SK-N-SH (cell line): ENCODE measurements at regions not wholly inside any gene's neighbourhood (a gene's known extent, or its start where the extent isn't known, plus 50 kb on each side); places are given as distances from the start of the nearest gene placed in this dataset.
"Not testable (repeated sequence)": the region's sequence is repeated elsewhere in the genome, so short reads cannot be mapped to it uniquely, and the experiment has no call there.

Source experiments
- CTCF ChIA-PET: fragments of 300-600, 350-600 bp; formaldehyde crosslinking; extraction: SDS; loops from one replicate; lab custom pipeline; 2021; lab: Yijun Ruan, JAX
- POLR2A ChIA-PET: fragments of 350-600 bp; sonication (Branson Sonifier 250); formaldehyde crosslinking; extraction: SDS; loops from one replicate; lab custom pipeline; 2020; ENCODE audit warnings: antibody characterized with exemption, inconsistent platforms; lab: Yijun Ruan, JAX
- DNase-seq: peaks from one replicate; pipeline ENCODE4 v3.0.0; 2012
- H2AFZ ChIP-seq: fragments of 200-600 bp; sonication (generic); 2 replicates; pipeline ENCODE4 v1.8.1; 2016; ENCODE audit warnings: antibody characterized with exemption, mild to moderate bottlenecking, low read depth
- H3F3A ChIP-seq: fragments of 200-600 bp; sonication (generic); replicated peaks from 2 replicates; pipeline ENCODE3; 2016; ENCODE audit warnings: antibody characterized with exemption, mild to moderate bottlenecking; ENCODE audit not compliant: insufficient read depth
- H3K27ac ChIP-seq, 2 experiments: fragments of 200-500 bp in 1 of 2; fragments of 200-600 bp in 1 of 2; sonication (Bioruptor generic) in 1 of 2; sonication (generic), shearing (Covaris generic) in 1 of 2; 2 replicates each; pipeline versions ENCODE4 v1.5.1 to v1.6.1; 2014 to 2016; ENCODE audit warnings: low read depth in 2 of 2, inconsistent platforms in 1 of 2, low read length in 1 of 2, mild to moderate bottlenecking in 1 of 2, mixed read lengths in 1 of 2
- H3K27me3 ChIP-seq: fragments of 200-600 bp; sonication (generic), shearing (Covaris generic); 2 replicates; pipeline ENCODE4 v1.6.1; 2016; ENCODE audit warnings: mixed run types; ENCODE audit not compliant: insufficient read depth
- H3K36me3 ChIP-seq, 2 experiments: fragments of 200-500 bp in 1 of 2; fragments of 200-600 bp in 1 of 2; sonication (Bioruptor generic) in 1 of 2; sonication (generic) in 1 of 2; replicated peaks in 1 of 2; 2 replicates each; pipeline versions ENCODE3 to v1.5.1; 2014 to 2016; ENCODE audit warnings: low read length in 1 of 2, mild to moderate bottlenecking in 1 of 2; ENCODE audit not compliant: insufficient read depth in 2 of 2, control insufficient read depth in 1 of 2
- H3K4me1 ChIP-seq, 2 experiments: fragments of 200-500 bp in 1 of 2; fragments of 200-600 bp in 1 of 2; sonication (Bioruptor generic) in 1 of 2; sonication (generic), shearing (Covaris generic) in 1 of 2; 2 replicates each; pipeline versions ENCODE4 v1.5.1 to v1.6.1; 2014 to 2016; ENCODE audit warnings: low read depth in 1 of 2, low read length in 1 of 2, mixed run types in 1 of 2; ENCODE audit not compliant: insufficient read depth in 2 of 2, control insufficient read depth in 1 of 2
- H3K4me2 ChIP-seq: fragments of 200-600 bp; sonication (generic), shearing (Covaris generic); 2 replicates; pipeline ENCODE4 v1.6.1; 2017; ENCODE audit warnings: mixed run types
- H3K4me3 ChIP-seq, 2 experiments: fragments of 200-500 bp in 1 of 2; fragments of 200-600 bp in 1 of 2; sonication (Bioruptor generic) in 1 of 2; sonication (generic), shearing (Covaris generic) in 1 of 2; 2 replicates each; pipeline versions ENCODE4 v1.5.1 to v1.8.1; 2014 to 2016; ENCODE audit warnings: low read depth in 2 of 2, inconsistent platforms in 1 of 2, low read length in 1 of 2, mild to moderate bottlenecking in 1 of 2, mixed read lengths in 1 of 2, moderate library complexity in 1 of 2
- H3K79me2 ChIP-seq: fragments of 200-600 bp; sonication (generic); 2 replicates; pipeline ENCODE4 v1.8.1; 2017; ENCODE audit warnings: mild to moderate bottlenecking; ENCODE audit not compliant: insufficient read depth
- H3K9ac ChIP-seq: fragments of 200-600 bp; sonication (generic); 2 replicates; pipeline ENCODE4 v1.6.1; 2017; ENCODE audit warnings: mixed run types
- H3K9me2 ChIP-seq: fragments of 200-600 bp; sonication (generic); 2 replicates; pipeline ENCODE4 v1.6.1; 2017; ENCODE audit warnings: mixed run types
- H3K9me3 ChIP-seq: fragments of 200-600 bp; sonication (generic); 2 replicates; pipeline ENCODE4 v1.6.1; 2017; ENCODE audit warnings: mixed run types, mild to moderate bottlenecking, moderate library complexity
- H4K20me1 ChIP-seq: fragments of 200-600 bp; sonication (generic); 2 replicates; pipeline ENCODE4 v1.6.1; 2017; ENCODE audit warnings: mild to moderate bottlenecking, mixed run types; ENCODE audit not compliant: insufficient read depth
- CHD2 ChIP-seq: fragments of 150-350 bp; IDR thresholded peaks from 2 replicates; pipeline ENCODE4 v1.6.1; 2018; ENCODE audit warnings: low read length; ENCODE audit not compliant: partially characterized antibody
- ELF1 ChIP-seq: IDR thresholded peaks from 2 replicates; pipeline ENCODE4 v1.4.0; 2012
- EP300 ChIP-seq, 2 experiments: IDR thresholded peaks; 2 replicates each; pipeline versions ENCODE4 v1.4.0 to v1.6.1; 2012; ENCODE audit warnings: borderline replicate concordance in 1 of 2, low read depth in 1 of 2, low read length in 1 of 2
- FOSL2 ChIP-seq: IDR thresholded peaks from 2 replicates; pipeline ENCODE4 v1.4.0; 2012; ENCODE audit warnings: low read depth, mild to moderate bottlenecking, moderate library complexity, borderline replicate concordance
- FOXM1 ChIP-seq: IDR thresholded peaks from 2 replicates; pipeline ENCODE4 v1.4.0; 2012; ENCODE audit warnings: low read depth, mild to moderate bottlenecking
- JUND ChIP-seq: IDR thresholded peaks from 2 replicates; pipeline ENCODE4 v1.4.0; 2012
- MEF2A ChIP-seq: IDR thresholded peaks from 2 replicates; pipeline ENCODE4 v1.4.0; 2012; ENCODE audit warnings: low read depth, borderline replicate concordance
- MXI1 ChIP-seq: IDR thresholded peaks from 2 replicates; pipeline ENCODE4 v1.6.1; 2012; ENCODE audit warnings: mild to moderate bottlenecking, low read depth, low read length, improper control_type of control experiment
- NRF1 ChIP-seq: IDR thresholded peaks from 2 replicates; pipeline ENCODE4 v1.6.1; 2012; ENCODE audit warnings: low read depth, mild to moderate bottlenecking, low read length
- REST ChIP-seq: IDR thresholded peaks from 2 replicates; pipeline ENCODE4 v1.6.1; 2012; ENCODE audit warnings: mild to moderate bottlenecking, low read depth, low read length, moderate library complexity
- RFX5 ChIP-seq: IDR thresholded peaks from 2 replicates; pipeline ENCODE4 v1.6.1; 2012; ENCODE audit warnings: mild to moderate bottlenecking, improper control_type of control experiment, low read length
- SIN3A ChIP-seq: IDR thresholded peaks from 2 replicates; pipeline ENCODE4 v1.6.1; 2012; ENCODE audit warnings: low read depth, mild to moderate bottlenecking, low read length, moderate library complexity, borderline replicate concordance
- TAF1 ChIP-seq: IDR thresholded peaks from 2 replicates; pipeline ENCODE4 v1.6.1; 2012; ENCODE audit warnings: low read depth, mild to moderate bottlenecking, low read length, moderate library complexity, borderline replicate concordance
- TEAD4 ChIP-seq: IDR thresholded peaks from 2 replicates; pipeline ENCODE4 v1.4.0; 2012; ENCODE audit warnings: mild to moderate bottlenecking, borderline replicate concordance; ENCODE audit not compliant: insufficient read depth
- WGBS: methylation state at CpG from one replicate; pipeline ENCODE4 v1.1.6; 2017; ENCODE audit warnings: low lambda C conversion rate; 5-methylcytosine and 5-hydroxymethylcytosine counted together
- TF ChIP-seq, protein P1 (sequence below): IDR thresholded peaks from 2 replicates; pipeline ENCODE4; 2012
- TF ChIP-seq, protein P2 (sequence below): fragments of 150-350 bp; IDR thresholded peaks from 2 replicates; pipeline ENCODE4 v1.6.1; 2016; ENCODE audit warnings: mild to moderate bottlenecking, low read depth, low read length
- TF ChIP-seq, protein P3 (sequence below): fragments of 200-600 bp; sonication (generic); IDR thresholded peaks from 2 replicates; pipeline ENCODE4 v1.6.1; 2017; ENCODE audit warnings: antibody characterized with exemption, mild to moderate bottlenecking, moderate library complexity

- Histone ChIP-seq H3K9ac (no peak overlapping the region), H3K9me3 (no peaks in the 10 kb centered on the region), H3K27ac (no peak overlapping the region), H3K79me2 (no peaks in the 10 kb centered on the region), H3K9me2 (no peaks in the 10 kb centered on the region), H3K4me2 (no peak overlapping the region), H3K4me3 (no peak overlapping the region), H3K36me3 (no peaks in the 10 kb centered on the region), H3K27me3 (no peaks in the 10 kb centered on the region), H4K20me1 (no peaks in the 10 kb centered on the region), H3K4me1 (no peaks in the 10 kb centered on the region), H2AFZ (no peak overlapping the region), H3F3A (no peaks in the 10 kb centered on the region)
- ChIA-PET CTCF (interaction anchor here (1.5 kb wide), 1 partner anchor 13 kb away, joined by 8 read pairs; no protein-coding TSS in a partner anchor), POLR2A (no interaction called here)
- no peak for TF ChIP-seq CHD2
- DNase-seq, result no peak
- 52% methylated on average over 2 of the region's 2 CpGs for WGBS
Measured at GRCh38 chr9:33708441-33708840, 86.9 kb upstream of the PRSS3 start.

GRCh38 chr9:33709269-33709668, 86.1 kb upstream of the PRSS3 start:
- H3K4me2 ChIP-seq, result no peak overlapping the region
- WGBS, result 35% methylated on average over 3 of the region's 3 CpGs
- no peak overlapping the region for H3K4me3 ChIP-seq
- no peak overlapping the region for H3K27ac ChIP-seq
- H2AFZ ChIP-seq, result no peak overlapping the region
- no peak overlapping the region for H3K9ac ChIP-seq
- no peaks in the 10 kb centered on the region for H3K36me3 ChIP-seq
- H3K79me2 ChIP-seq, result no peaks in the 10 kb centered on the region
- ChIA-PET POLR2A (no interaction called here), CTCF (interaction anchor here (1.1 to 2.2 kb wide), 5 partner anchors 10 to 85 kb away, joined by 3 to 12 read pairs (median 4); no protein-coding TSS in a partner anchor)
- no peaks in the 10 kb centered on the region for H3K9me3 ChIP-seq
- TF ChIP-seq SIN3A (no peak), JUND (no peak), MXI1 (no peak), TEAD4 (no peak), FOXM1 (no peak), FOSL2 (no peak), REST (no peak), NRF1 (no peak), RFX5 (no peak), MEF2A (no peak), TAF1 (no peak), EP300 (IDR thresholded peaks at IDR 0.05; ENCODE audit: borderline replicate concordance in 1 of 2, low read depth in 1 of 2, low read length in 1 of 2) (no peak), ELF1 (no peak)
- TF ChIP-seq, protein P1, sequence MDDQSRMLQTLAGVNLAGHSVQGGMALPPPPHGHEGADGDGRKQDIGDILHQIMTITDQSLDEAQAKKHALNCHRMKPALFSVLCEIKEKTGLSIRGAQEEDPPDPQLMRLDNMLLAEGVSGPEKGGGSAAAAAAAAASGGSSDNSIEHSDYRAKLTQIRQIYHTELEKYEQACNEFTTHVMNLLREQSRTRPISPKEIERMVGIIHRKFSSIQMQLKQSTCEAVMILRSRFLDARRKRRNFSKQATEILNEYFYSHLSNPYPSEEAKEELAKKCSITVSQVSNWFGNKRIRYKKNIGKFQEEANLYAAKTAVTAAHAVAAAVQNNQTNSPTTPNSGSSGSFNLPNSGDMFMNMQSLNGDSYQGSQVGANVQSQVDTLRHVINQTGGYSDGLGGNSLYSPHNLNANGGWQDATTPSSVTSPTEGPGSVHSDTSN, result no peak
- TF ChIP-seq, protein P2, sequence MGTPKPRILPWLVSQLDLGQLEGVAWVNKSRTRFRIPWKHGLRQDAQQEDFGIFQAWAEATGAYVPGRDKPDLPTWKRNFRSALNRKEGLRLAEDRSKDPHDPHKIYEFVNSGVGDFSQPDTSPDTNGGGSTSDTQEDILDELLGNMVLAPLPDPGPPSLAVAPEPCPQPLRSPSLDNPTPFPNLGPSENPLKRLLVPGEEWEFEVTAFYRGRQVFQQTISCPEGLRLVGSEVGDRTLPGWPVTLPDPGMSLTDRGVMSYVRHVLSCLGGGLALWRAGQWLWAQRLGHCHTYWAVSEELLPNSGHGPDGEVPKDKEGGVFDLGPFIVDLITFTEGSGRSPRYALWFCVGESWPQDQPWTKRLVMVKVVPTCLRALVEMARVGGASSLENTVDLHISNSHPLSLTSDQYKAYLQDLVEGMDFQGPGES, result no peak
- TF ChIP-seq, protein P3, sequence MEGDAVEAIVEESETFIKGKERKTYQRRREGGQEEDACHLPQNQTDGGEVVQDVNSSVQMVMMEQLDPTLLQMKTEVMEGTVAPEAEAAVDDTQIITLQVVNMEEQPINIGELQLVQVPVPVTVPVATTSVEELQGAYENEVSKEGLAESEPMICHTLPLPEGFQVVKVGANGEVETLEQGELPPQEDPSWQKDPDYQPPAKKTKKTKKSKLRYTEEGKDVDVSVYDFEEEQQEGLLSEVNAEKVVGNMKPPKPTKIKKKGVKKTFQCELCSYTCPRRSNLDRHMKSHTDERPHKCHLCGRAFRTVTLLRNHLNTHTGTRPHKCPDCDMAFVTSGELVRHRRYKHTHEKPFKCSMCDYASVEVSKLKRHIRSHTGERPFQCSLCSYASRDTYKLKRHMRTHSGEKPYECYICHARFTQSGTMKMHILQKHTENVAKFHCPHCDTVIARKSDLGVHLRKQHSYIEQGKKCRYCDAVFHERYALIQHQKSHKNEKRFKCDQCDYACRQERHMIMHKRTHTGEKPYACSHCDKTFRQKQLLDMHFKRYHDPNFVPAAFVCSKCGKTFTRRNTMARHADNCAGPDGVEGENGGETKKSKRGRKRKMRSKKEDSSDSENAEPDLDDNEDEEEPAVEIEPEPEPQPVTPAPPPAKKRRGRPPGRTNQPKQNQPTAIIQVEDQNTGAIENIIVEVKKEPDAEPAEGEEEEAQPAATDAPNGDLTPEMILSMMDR, result no peak
- H4K20me1 ChIP-seq, result no peaks in the 10 kb centered on the region
- H3F3A ChIP-seq, result no peaks in the 10 kb centered on the region
- H3K9me2 ChIP-seq, result no peaks in the 10 kb centered on the region
- no peaks in the 10 kb centered on the region for H3K27me3 ChIP-seq
- no peak for DNase-seq
- H3K4me1 ChIP-seq, result no peaks in the 10 kb centered on the region

GRCh38 chr9:33711418-33711817, 83.9 kb upstream of the PRSS3 start:
- H3K4me3 ChIP-seq, H3K4me1 ChIP-seq, H3K27ac ChIP-seq, H2AFZ ChIP-seq, H3K36me3 ChIP-seq, DNase-seq, H3K9ac ChIP-seq, POLR2A ChIA-PET, H3F3A ChIP-seq, H3K79me2 ChIP-seq, CTCF ChIA-PET, H3K27me3 ChIP-seq, H4K20me1 ChIP-seq, H3K4me2 ChIP-seq, H3K9me2 ChIP-seq, H3K9me3 ChIP-seq: not testable (repeated sequence)
- 57% methylated on average over 1 of the region's 1 CpG for WGBS
